HG03469 (cell line): ENCODE measurements at regions not wholly inside any gene's neighbourhood (a gene's known extent, or its start where the extent isn't known, plus 50 kb on each side); places are given as distances from the start of the nearest gene placed in this dataset.
"Not testable (repeated sequence)": the region's sequence is repeated elsewhere in the genome, so short reads cannot be mapped to it uniquely, and the experiment has no call there.

ENCODE experiments used
- ATAC-seq: cut with Tn5 transposase; IDR thresholded peaks from one replicate; pipeline ENCODE4 v1.9.1; 2021; ENCODE audit warnings: mild to moderate bottlenecking, moderate library complexity, moderate number of reproducible peaks; ENCODE audit not compliant: unreplicated experiment

DNA sequence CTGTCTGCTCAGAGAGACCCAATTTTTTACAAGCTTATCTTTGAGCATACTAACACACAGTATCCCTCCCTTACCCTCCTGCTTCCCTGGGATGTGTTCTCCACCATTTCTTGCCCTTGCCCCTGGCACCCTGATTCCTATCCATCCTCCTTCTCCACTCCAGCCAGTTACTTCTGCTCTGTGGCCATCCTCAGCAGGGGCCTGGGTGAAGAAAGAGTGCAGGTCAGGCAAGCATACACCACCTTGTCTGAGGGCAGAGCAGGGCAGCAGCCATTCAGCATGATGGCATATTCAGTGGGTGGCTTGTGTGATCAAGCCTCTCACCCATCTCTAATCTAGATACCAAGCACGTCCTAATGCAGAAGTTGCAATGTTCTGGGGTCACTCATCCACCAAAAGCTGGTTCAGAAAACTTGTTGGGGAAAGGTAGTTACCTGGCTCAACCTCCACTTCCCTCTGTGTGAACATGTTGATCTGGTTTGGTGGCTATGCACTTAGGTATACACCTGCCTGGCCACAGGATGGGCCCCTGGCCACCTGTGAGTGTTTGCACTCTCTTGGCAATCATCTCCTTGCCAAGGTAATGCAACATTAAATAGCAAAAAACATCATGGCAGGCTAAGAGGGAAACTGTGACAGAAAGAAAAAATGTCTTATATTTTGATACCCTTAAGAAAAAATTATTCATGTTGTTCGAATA, 900.3 kb upstream of the MIR17HG start:
- no peak for ATAC-seq

GRCh38 chr13:90447734-90448101, 899.8 kb upstream of the MIR17HG start:
- no peak for ATAC-seq

DNA sequence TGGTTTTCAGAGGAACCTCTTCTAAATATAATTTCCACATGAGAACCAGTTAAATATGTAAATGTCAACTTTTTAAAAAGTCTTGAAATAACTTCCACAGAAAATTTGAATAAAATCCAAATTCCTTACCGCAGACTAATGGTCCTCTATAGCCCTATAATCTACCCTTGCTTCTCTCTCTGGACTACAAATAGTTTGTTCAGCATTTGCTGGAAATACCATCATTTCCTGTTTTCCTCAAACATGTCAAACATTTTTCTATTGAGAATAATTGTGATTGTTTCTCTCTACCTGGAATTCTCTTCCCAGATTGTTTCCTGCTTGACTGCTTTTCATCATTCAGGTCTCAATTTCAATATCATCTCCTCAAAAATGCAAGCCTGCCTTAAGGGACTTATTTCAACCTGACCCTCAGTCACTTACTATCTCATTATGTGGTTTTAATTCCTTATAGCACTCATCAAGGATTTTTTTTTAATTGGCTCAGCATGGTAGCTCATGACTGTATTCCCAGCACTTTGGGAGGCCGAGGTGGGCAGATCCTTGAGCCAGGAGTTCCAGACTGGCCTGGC, 898.9 kb upstream of the MIR17HG start:
- no peak for ATAC-seq

DNA sequence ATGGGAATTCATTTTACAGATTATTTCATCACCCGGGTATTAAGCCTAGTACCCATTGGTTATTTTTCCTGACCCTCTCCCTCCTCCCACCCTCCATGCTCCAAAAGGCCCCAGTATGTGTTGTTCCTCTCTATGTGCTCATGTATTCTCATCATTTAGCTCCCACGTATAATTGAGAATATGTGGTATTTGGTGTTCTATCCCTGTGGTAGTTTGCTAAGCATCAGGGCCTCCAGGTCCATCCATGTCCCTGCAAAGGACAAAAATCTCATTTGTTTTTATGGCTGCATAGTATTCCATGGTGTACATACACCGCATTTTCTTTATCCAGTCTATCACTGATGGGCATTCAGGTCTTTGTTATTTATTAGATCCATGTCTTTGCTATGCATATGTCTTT, 894.1 kb upstream of the MIR17HG start:
- ATAC-seq, result no peak

GRCh38 chr13:90454002-90454636, 893.4 kb upstream of the MIR17HG start:
- no peak for ATAC-seq

DNA sequence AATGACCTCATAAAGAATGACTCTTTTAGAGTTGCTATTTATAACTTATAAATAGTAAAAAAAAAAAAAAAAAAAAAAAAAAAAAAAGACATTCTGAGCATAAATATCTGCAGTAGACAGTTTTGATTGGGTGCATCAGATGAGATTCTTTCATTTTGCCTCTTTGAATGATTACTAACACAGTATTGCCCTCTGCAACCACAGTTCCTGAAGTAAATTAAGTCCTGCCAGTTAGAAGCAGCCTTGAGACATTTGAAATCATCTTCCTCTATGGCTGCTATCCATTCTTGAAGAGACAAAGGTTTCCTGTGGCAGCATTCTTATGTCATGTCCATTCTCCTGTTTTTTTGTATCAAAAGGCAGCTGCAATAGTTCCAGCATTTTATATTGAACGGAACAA, 892.4 kb upstream of the MIR17HG start:
- no peak for ATAC-seq

DNA sequence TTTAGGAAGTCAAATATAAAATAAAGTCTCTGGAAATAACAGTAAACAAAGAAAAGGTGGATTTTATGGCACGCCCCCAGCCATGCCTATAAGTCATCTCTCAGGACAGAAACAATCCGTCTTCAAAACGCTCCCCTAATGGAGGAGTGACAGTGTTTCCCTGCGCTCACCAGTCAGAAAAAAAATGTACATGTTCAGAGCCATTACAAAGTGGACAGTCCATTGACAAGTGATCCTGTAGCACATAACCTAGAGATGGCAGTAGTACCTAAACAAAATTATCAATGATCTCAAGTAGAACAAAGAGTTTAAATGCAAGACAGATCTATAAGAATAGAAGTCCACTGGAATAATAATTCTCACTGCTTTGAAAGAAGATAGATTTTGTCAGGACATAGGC, 891.7 kb upstream of the MIR17HG start:
- no peak for ATAC-seq

GRCh38 chr13:90461398-90461797, 886.1 kb upstream of the MIR17HG start:
- ATAC-seq, result no peak

GRCh38 chr13:90477216-90477615, 870.3 kb upstream of the MIR17HG start:
- no peak for ATAC-seq

- no peak for ATAC-seq
Observed at GRCh38 chr13:90483906-90484305, 863.6 kb upstream of the MIR17HG start.

- no peak for ATAC-seq
Observed at GRCh38 chr13:90485436-90485835, 862.1 kb upstream of the MIR17HG start.

DNA sequence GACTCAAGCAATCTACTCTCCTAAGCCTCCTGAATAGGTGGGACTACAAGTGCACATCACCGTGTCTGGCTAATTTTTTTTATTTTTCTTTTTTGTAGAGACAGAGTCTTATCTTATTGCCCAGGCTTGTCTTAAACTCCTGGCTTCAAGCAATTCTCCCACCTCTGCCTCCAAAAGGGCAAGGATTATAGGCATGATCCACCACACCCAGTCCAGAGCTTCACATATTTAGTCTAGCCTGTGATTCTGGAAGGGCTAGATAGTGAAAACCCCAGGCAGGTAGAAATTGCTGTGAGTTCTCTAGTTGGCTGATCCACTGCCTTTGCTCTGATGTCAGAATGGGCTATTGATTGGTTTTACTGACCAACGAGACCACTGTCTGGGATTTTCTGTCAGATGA, 854.6 kb upstream of the MIR17HG start:
- ATAC-seq, result no peak

DNA sequence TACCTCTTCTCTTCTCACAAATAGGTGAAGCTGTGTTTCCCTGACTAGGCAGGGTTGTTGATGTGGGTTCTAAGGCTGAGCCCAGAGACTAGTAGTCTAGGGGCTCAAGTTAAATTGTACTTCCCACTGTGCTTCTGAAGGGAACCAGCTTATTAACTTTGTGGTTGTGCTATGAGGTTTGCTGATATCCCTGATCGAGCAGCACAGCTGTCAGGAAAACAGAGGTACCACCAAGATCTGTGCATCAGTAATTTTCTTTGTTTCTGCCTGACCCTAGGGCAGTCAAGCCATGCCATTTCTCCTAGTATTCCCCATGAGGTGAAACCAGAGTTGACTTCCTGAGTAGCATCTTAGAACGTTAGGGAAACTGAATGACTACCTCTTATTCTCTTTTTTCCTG, 853.8 kb upstream of the MIR17HG start:
- ATAC-seq, result no peak

DNA sequence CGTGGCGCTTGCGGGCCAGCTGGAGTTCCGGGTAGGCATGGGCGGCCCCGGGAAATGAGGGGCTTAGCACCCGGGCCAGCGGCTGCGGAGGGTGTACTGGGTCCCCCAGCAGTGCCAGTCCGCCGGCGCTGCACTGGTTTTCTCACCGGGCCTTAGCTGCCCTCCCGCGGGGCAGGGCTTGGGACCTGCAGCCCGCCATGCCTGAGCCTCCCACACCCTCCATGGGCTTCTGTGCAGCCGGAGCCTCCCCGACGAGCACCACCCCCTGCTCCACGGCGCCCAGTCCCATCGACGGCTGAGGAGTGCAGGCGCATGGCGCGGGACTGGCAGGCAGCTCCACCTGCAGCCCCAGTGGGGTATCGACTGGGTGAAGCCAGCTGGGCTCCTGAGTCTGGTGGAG, 852.6 kb upstream of the MIR17HG start:
- not testable (repeated sequence) for ATAC-seq

GRCh38 chr13:90498096-90498495, 849.4 kb upstream of the MIR17HG start:
- ATAC-seq, result no peak

DNA sequence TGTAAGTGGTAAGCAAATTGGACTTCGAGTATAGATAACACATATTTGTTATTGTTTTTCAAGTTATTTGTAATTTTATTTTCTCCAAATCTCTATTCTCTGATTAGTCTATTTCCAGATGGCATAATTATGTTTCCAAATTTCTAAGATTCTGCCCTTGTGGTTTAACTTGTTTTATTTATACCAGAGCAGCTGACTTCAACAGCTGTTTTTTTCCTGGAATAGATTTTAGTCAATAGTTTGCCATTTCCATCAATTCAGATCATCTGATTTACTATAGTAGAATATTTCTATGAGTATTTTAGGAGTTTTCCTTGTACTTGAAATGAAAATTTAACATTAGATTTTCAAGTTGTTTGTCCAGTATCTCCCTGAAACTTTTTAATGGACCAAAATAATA, 848.7 kb upstream of the MIR17HG start:
- no peak for ATAC-seq

GRCh38 chr13:90500569-90500968, 846.9 kb upstream of the MIR17HG start:
- no peak for ATAC-seq

- no peak for ATAC-seq
Observed at GRCh38 chr13:90502153-90502552, 845.3 kb upstream of the MIR17HG start.

- no peak for ATAC-seq
Observed at GRCh38 chr13:90502762-90503161, 844.7 kb upstream of the MIR17HG start.

GRCh38 chr13:90510319-90510718, 837.2 kb upstream of the MIR17HG start:
- ATAC-seq, result no peak

GRCh38 chr13:90511903-90512302, 835.6 kb upstream of the MIR17HG start:
- no peak for ATAC-seq

- not testable (repeated sequence) for ATAC-seq
Observed at GRCh38 chr13:90514712-90515111, 832.8 kb upstream of the MIR17HG start.
